Hematopoietic multipotent progenitor cell treated with erythropoietin and hydrocortisone succinate and interleukin-3 and kit ligand, for 6 days (in vitro differentiated cells): ENCODE measurements at regions not wholly inside any gene's neighbourhood (a gene's known extent, or its start where the extent isn't known, plus 50 kb on each side); places are given as distances from the start of the nearest gene placed in this dataset.
"Not testable (repeated sequence)": the region's sequence is repeated elsewhere in the genome, so short reads cannot be mapped to it uniquely, and the experiment has no call there.

Experiments
- DNase-seq: peaks from one replicate; pipeline ENCODE4 v3.0.0-alpha.2; 2015

DNA sequence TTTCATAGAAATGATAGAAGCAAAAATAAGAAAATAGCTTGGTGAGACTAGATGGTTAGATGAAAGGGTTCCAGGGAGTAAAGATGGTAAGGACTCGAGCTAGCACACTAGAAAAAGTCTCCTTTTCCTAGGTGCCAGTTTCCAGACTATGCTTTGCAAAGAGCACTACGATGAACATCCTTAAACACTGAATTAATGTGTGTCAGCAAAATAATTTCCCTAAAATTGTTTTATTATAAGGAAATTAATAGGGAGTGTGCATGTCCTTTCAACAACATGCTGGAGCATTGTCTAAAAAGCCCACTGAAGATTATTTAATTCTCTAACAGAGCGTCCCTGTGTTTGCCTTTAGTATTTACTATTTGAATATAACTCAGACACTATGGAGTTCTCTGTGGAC is 107.4 kb upstream of the NDUFV2 start:
- no peak for DNase-seq

DNA sequence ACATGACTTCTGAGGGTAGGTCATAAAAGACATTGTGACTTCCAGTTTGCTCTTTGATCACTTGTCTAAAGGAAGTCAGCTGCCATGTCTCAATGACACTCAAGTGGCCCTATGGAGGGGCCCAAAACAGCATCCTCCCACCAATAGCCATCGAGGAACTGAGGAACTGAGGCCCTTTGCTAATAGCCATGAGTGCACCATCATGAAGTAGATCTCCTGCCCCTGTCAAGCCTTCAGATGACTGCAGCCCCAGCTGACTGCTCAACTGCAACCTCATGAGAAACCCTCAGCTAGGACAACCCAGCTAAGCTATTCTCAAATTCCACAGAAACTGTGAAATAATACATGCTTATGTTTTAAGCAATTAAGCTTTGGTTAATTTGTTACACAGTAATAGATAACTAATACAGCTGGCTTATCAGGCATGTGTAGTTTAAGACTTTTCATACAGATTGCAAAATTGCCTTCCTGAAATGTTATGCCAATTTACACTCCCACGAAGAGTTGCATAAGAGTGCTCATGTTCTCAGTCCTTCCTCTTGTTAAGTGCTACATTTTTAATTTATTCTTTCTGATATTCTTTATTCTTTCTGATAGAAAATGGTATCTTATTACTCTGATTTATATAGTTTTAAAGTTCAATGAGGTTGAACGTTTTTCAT is 105.6 kb upstream of the NDUFV2 start:
- peak; percentile 53 for DNase-seq

DNA sequence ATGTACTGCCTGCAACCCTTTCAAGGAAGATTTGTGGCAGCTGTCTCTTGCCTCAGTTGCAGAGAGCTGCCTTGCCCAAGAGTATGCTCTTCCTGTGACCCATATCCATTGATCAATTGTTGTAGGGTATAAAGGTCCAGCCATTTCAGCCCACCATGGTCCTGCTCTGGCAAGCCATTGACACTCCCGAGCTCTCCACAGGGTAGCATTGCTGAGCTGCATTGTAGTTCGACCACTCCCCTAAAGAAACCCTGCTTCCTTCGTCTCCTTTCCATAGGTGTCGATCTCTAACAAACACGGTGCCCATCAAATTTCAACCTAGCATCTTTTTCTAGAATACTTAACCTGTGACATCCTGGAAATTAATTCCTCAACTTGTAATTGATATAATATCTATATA is 104.9 kb upstream of the NDUFV2 start:
- no peak for DNase-seq

DNA sequence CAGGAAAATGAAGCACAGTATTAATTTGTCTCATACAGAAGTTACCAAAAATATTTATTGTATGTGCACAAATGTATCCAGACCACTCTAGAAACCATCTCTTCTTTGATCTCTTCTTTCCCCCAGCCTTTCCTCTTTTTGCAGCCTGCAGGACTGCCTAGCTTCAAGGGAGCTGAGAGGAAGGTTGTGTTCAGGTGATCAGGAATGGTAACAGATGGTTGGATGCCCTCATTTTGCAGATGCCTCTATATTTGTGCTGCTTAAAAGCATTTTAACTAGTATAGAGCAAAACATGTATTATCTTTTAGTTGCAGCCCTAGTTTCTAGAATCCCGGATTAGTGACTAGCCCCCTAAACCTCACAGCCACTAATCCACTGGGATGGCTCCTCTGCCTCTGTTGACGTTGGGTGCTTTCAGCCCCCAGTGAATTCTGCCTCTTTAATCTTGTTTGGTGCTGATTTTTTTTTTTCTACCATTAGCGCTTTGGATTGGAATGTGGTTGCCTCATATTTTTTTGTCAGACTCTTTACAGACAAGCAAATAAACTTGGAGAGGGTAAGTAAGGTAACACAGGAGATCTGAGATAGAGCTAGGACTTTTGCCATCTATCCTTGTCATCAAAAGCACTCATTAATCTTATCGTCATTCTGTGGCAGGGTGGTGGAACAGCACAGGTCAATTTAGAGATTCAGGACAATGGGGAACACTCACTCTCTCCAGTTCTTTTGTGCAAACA is 103.8 kb upstream of the NDUFV2 start:
- no peak for DNase-seq

DNA sequence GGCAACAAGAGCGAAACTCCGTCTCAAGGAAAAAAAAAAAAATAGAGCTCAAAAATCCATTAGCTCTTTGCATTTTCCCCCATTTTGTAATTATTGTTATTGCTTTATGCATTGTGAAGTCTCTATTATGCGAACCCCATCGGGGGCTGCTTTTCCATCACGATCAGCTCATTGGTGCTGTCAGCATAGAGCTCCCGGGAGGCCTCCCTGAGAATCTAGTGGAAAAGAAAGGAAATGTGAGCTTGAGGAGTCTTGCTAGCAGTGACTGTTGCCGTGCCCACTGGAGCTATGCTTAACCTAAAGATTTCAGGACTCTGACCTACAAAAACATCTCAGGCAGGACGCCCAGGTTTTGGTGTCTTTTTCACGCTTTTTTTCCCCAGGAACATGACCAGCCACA is 102.6 kb upstream of the NDUFV2 start:
- no peak for DNase-seq

DNA sequence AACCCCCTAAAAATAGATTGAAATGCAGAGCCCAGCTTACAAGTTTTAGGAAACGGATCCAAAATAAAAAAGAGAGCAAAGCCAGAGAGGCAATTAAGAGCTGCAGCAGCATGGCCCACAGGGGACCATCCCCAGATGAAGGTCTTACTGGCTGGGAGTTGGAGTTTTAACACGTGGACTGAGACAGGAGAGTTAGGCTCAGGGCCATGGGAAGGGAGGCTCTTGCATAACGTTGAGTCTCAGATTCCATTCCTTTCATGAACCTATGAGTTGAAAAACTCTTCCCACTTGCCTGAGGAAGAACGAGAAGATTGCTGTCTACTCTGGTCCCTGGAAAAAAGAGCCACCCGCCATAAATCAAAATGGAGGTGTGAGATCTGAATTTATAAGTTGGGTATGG is 101.8 kb upstream of the NDUFV2 start:
- DNase-seq, result no peak

DNA sequence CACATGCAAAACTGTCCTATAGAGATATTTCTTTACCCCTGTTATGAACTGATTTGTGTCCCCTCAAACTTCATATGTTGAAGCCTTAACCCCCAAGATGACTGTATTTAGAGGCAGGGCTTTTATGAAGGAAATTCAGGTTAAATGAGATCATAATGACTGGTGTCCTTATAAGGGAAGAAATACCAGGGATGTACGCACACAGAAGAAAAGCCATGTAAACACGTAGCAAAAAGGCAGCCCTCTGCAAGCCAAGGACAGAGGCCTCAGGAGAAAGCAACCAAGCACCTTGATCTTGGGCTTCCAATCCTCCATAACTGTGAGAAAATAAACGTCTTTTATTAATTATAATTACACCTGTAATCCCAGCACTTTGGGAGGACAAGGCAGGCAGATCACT is 101.3 kb upstream of the NDUFV2 start:
- no peak for DNase-seq

DNA sequence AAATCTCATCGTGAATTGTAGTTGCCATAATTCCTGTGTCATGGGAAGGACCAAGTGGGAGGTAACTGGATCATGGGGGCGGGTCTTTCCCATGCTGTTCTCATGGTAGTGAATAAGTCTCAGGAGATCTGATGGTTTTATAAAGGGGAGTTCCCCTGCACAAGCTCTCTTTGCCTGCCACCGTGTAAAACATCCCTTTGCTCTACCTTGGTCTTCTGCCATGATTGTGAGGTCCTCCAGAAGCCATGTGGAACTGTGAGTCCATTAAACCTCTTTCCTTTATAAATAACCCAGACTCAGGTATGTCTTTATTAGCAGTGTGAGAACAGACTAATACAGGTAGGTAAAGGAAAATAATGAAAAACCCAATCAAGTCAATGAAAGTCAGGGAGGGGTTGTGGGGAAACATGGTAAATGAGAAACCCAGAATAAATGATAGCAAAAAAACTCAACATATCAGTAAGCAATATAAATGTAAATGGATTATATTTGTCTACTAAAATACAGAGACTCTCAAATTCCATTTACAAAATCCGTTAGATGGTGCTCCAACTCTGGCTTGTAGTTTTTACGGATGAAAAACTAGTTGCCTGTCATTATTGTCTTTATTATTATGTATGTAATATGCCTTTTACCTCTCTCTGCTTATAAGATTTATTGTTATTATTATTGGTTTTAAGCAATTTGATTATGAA is 98.9 kb upstream of the NDUFV2 start:
- no peak for DNase-seq

DNA sequence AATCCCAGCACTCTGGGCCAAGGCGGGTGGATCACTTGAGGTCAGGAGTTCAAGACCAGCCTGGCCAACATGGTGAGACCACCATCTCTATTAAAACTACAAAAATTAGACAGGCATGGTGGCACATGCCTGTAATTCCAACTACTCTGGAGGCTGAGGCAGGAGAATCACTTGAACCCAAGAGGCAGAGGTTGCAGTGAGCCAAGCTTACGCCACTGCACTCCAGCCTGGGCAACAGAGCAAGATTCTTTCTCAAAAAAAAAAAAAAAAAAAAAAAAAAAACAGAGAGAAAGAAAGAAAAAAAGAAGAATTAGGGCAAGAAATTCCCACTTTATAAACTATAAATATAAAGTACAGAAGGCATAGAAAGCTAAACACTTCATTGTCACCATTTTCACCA is 98.2 kb upstream of the NDUFV2 start:
- DNase-seq, result not testable (repeated sequence)

DNA sequence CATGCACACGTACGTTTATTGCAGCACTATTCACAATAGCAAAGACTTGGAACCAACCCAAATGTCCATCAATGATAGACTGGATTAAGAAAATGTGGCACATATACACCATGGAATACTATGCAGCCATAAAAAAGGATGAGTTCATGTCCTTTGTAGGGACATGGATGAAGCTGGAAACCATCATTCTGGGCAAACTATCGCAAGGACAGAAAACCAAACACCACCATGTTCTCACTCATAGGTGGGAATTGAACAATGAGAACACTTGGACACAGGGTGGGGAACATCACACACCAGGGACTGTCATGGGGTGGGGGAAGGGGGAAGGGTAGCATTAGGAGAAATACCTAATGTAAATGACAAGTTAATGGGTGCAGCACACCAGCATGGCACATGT is 94.8 kb upstream of the NDUFV2 start:
- not testable (repeated sequence) for DNase-seq

DNA sequence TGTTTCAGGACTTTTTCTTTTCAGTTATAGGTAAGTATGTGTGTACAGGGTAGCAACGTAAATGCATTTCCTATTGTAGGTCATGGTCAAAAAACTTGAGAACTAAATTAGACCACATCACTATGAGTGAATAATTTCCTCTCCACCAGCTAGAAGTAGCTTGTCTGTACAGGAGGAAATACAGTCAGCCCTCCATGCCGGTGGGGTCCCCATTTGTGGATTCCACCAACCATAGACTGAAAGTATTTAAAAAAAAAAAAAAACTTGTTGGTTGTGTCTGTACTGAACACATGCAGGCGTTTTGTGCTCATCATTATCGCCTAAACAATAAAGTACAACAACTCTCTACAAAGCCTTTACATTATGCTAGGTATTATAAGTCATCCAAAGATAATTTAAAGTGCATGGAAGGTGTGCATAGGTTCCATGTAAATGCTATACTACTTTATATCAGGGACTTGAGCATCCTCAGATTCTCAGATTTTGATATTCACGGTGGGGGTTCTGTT is 94.2 kb upstream of the NDUFV2 start:
- DNase-seq, result no peak

DNA sequence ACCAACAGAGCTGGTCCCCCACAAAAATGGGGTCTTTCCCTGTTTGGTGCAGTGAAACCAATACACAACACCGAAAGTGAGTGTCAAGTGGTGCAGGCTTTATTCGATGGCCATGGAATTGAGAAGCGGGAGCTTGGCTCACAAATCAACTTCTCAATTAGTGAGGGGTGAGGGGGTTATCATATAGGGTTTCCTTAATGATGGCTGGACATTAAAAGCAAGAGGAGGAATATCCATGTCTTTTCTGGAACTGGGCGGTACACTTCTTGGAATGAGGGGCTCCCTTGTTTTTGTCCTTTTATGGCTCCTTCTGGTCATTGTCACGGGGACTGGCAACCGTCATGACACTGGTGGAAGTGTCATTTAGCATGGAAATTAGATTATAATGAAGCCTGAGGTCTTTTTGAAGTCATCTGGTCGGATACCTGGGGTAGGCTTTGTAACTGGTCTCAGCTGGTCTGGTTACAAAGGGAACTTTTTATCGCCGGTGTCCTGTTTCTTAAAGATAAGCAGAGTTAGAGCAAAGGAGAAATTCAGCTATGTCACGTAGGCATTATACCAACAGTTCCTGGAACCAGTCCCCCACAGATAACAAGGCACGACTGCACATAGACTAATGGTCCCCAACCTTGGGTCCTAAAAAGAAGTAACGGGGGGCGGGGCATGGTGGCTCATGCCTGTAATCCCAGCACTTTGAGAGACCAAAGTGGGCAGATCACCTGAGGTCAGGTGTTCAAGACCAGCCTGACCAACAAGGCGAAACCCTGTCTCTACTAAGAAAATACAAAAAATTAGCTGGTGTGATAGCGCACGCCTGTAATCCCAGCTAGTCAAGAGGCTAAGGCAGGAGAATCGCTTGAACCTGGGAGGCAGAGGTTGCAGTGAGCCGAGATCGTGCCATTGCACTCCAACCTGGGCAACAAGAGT is 93.5 kb upstream of the NDUFV2 start:
- peak; percentile 99 for DNase-seq

DNA sequence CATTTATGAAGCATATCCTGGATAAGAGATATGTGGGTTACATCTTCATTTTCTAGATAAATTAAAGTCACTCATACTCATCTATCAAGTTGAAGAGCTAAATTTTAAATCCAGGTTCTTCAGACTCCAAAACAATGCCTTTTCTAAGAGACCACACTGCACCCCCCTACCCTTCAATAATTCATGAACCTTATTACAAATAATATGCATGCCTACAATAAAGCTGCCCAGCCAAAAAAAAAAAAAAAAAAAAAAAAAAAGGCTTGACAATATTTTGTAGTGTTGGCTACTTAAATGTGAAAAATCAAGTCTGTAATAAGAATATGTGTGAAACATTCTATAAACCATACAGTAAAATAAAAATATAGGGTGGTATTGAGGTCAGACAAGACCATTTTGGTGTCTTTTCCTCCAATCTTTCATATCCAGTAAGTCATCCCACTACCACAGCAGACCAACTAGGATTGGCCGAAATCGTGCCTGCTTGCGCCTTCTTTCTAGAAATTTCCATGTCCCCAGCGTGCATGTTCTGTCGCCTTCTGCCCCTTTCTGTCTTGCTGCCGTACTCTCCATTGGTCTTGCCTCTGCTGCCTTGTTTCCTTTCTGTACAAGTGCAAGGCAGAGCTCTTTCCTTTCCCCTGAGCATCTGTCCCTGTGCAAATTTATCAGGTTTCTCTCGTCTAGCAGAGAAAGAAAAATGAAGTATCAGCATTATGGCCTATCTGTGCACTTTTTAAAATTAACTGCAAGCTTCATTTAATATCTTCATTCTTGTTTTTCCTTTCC is 92.6 kb upstream of the NDUFV2 start:
- no peak for DNase-seq

DNA sequence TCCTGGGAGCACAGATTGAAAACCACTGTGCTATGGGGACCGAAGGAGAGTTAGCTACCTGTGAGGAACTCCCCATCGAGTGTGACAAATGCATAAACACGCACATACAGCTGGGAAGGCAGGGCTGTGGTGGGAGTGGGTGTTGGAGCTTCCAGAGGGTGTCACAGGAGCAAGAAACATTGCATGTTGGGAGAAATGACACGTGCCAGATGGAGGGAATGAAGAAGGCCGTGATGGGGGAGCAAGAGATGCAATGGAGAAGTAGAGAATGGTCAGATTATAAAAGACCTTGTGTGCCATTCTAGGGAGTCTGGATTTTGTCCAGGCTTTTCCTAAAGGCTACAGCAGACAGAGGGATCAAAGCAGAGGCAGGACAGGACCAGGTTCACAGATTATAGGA is 91.1 kb upstream of the NDUFV2 start:
- no peak for DNase-seq

DNA sequence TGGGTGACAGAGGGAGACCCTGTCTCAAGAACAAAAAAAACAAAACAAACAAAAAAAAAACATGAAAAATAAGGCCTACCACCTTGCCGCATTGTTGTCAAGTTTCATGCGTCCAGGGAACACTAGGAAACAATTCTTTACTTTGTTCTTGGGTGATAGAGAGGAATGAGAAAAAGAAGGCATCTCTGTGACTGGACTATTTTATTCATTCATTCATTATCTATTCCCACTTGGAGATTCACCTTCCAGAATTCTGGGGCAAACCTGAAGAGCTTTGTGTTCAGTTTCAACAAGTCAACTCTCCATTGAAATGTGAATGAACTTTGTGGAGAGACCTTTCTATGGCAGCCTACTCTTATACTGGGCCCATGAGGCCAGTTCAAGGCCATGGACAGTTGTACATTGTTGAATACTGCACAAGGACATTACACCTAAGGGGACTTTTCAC is 88.5 kb upstream of the NDUFV2 start:
- DNase-seq, result no peak

DNA sequence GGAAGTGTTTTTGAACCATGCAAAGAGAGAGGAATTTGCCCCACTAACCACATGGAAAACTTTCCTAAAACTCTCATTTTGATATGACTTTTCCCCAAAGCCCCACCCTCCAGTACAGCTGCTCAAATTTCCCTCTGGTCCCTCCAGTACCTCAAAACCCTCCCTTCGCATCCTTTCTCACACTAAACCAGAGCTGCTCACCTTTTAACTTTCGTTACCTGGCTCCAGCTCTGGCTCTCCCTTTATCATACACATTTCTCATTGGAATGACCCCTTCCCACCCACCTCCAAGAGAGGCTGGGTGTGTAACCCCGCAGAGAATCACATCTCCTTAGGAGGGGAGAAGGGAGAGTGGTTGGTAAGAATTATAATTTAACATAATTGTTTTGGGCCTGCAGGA is 86.8 kb upstream of the NDUFV2 start:
- no peak for DNase-seq

DNA sequence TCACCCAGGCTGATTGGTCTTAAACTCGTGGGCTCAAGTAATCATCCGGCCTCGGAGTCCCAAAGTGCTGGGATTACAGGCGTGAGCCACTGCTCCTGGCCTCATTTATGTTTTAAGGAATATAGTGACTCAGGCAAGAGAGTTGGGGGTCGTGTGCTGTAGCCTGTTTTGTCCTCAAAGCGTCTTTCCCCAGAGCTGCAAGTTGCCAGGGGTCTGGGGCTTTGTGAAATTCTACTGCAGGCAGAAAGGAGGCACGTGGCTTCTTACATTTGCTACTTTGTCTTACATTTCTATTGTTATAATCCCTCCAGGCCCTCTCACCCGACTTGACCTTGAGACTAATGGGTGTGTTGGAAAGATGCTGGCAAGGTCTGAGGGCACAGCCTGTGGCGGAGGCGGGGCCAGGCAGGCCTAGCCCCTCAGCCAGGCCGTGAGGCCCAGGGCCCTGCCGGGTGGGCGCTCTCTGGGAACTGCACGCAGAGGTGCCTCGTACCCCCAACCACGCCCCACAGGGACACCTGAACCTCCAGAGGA is 85.8 kb upstream of the NDUFV2 start:
- peak; percentile 88 for DNase-seq

DNA sequence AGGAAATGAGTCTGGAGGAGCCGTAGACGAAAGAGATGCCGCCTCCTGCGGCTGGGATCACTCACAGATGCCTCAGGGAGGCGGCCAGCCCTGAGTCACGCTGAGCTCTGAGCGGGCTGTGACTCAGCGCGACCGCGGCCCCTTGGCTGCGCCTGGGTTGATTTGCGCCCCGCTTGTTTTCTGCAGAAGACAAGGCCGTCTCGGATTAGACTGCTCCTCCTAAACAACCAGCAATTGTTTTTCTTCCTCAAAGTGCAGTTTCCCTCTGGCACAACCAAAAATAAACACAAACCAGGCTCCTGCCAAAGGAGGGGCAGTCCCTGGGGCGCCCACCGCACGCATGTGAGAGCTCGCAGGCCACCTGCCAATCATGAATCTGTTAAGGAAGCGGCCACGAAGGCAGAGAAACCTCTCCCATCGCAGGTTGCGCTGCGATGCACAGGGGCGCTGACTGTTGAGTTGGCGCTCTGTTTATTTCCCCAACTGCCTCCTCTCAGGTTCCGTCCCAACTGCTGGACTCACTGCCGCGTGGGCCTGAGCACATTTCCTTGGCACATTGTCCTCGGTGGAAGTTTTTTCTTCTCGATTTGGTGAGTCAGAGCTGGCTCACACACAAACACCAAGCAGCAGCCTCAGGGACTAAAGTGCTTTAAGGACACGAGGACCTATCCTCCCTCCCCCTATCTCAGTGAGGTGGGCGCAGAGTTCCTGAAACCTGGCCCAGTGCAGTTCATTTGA is 85.2 kb upstream of the NDUFV2 start:
- DNase-seq, result peak; percentile 94

DNA sequence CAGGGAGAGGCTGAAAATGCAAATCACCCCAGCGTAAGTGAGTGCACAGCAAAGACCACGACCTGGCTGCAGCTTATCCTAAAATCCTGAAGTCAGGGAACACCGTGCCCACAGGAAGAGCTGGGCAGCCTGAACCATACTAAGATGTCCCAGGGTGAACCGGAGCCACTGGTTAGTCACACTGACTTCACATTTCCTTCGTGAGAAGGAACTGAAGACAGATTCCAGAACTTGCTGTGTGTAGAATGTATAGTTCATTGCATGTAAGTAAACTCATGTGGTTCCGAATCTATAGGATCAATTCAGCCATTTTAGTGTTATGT is 84.6 kb upstream of the NDUFV2 start:
- DNase-seq, result no peak

DNA sequence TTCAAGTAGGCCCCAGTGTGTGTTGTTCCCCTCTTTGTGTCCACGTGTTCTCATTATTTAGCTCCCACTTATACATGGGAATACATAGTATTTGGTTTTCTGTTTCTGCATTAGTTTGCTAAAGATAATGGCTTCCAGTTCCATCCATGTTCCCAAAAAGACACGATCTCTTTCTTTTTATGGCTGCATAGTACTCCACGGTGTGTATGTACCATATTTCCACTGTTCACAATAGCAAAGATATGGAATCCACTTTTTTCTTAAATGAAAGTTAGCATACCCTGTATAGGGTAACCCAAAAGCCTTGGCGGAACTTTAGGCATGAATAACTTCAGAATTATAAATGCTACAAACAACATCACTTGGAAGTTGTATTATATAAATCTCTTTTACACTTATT is 83.4 kb upstream of the NDUFV2 start:
- DNase-seq, result no peak

DNA sequence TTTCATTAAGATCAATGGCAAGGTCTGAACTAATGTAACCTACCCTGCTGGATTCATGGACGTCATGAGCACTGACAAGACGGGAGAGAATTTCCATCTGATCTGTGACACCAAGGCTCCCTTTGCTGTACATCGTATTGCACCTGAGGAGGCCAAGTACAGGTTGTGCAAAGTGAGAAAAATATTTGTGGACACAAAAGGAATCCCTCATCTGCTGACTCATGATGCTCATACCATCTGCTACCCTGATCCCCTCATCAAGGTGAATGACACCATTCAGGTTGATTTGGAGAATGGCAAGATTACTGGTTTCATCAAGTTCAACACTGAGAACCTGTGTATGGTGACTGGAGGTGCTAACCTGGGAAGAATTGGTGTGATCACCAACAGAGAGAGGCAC is 82.3 kb upstream of the NDUFV2 start:
- no peak for DNase-seq
